Aorta (tissue), 5 donors: ENCODE measurements at regions not wholly inside any gene's neighbourhood (a gene's known extent, or its start where the extent isn't known, plus 50 kb on each side); places are given as distances from the start of the nearest gene placed in this dataset.

Experiments
- ATAC-seq: fragments of 200-7000 bp; cut with Tn5 transposase; one replicate; pipeline ENCODE4 v1.9.1; 2022; ENCODE audit warnings: moderate library complexity; ENCODE audit not compliant: low FRiP score
- DNase-seq, 2 donors: peaks; one replicate each; pipeline ENCODE4 v3.0.0-alpha.2; 2020
- H3K27ac ChIP-seq, 2 donors: one replicate each; pipeline ENCODE4 v1.5.1; 2013; ENCODE audit warnings: low read length in 2 of 2, mild to moderate bottlenecking in 2 of 2, moderate library complexity in 2 of 2, control low read depth in 1 of 2, inconsistent platforms in 1 of 2, low read depth in 1 of 2
- H3K27me3 ChIP-seq, 2 donors: one replicate each; pipeline ENCODE4 v1.6.1; 2013; ENCODE audit warnings: control low read depth in 1 of 2, low read length in 1 of 2, mild to moderate bottlenecking in 1 of 2, moderate library complexity in 1 of 2; ENCODE audit not compliant: insufficient read depth in 2 of 2, control insufficient read depth in 1 of 2
- H3K36me3 ChIP-seq, 2 donors: one replicate each; pipeline ENCODE4 v1.6.1; 2013; ENCODE audit warnings: control low read depth in 1 of 2, low read length in 1 of 2, mild to moderate bottlenecking in 1 of 2; ENCODE audit not compliant: insufficient read depth in 2 of 2, control insufficient read depth in 1 of 2
- H3K4me1 ChIP-seq, 2 donors: one replicate each; pipeline ENCODE4 v1.6.1; 2013; ENCODE audit warnings: low read length in 2 of 2, control low read depth in 1 of 2, mild to moderate bottlenecking in 1 of 2, moderate library complexity in 1 of 2; ENCODE audit not compliant: insufficient read depth in 2 of 2, control insufficient read depth in 1 of 2
- H3K4me3 ChIP-seq, 2 donors: one replicate each; pipeline ENCODE4 v1.5.1; 2013; ENCODE audit warnings: low read length in 2 of 2, control low read depth in 1 of 2, mild to moderate bottlenecking in 1 of 2
- H3K9me3 ChIP-seq: one replicate; pipeline ENCODE4 v1.6.1; 2013; ENCODE audit warnings: mild to moderate bottlenecking, low read length; ENCODE audit not compliant: control insufficient read depth
- WGBS, 2 donors: extraction: QIAGEN DNeasy Blood & Tissue Kit; methylation state at CpG; one replicate each; pipeline ENCODE4 v1.1.7; 2013; 5-methylcytosine and 5-hydroxymethylcytosine counted together
- intact Hi-C, 2 donors: fragments of 100-400 bp; cut with DNase I; formaldehyde crosslinking; loops; one replicate each; pipeline versions ENCODE4 v1.14.2 to v1.15.0; 2022
- donor health status: healthy with polysubstance abuse.
- donor health status: Bipolar disorder and iron deficiency.
- donor health status: DM: no; HTN: no; CAD: no.
- donor health status: DM: no; HTN: no; CAD: no.
- donor health status: DM: yes; HTN: yes; CAD: no.

- intact Hi-C loops, result no loop called here
- no peak overlapping the region for H3K4me3 ChIP-seq
- 55 to 72% methylated on average over 2 of the region's 2 CpGs for WGBS, 2 donors
Measured at GRCh38 chr3:118541796-118542195, 492.9 kb downstream of the IGSF11 start.

DNA sequence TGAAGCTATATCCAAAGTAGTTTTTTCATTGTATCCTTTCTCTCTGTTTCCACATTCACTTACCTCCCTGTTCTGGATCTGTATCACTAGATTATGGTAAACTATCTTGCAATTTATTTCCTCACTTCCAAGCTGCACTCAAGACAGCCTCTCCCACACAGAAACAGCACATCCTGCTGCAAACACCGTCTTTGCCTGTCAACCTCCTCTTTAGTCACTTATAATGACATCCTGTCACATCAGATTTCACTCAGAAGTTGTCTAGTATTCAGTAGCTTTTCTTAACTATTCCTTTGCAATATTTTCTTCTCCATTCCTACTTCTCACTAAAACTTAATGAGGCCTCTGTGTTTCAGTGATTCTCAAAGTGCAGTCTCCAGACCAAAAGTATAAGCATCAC, 490.8 kb downstream of the IGSF11 start:
- Histone ChIP-seq H3K36me3 (no peaks in the 10 kb centered on the region), H3K9me3 (no peaks in the 10 kb centered on the region), H3K27me3 (no peaks in the 10 kb centered on the region), H3K4me1 (no peaks in the 10 kb centered on the region), H3K4me3 (no peak overlapping the region), H3K27ac (no peak overlapping the region)
- intact Hi-C loops, result no loop called here
- DNase-seq (no peak), ATAC-seq (no peak)
- 28 to 32% methylated on average over 1 of the region's 1 CpG for WGBS, 2 donors

More at GRCh38 chr3:118541796-118542195, 492.9 kb downstream of the IGSF11 start:
- H3K27me3 ChIP-seq, result no peaks in the 10 kb centered on the region
- H3K36me3 ChIP-seq, result no peaks in the 10 kb centered on the region
- no peak for DNase-seq
- H3K9me3 ChIP-seq, result no peaks in the 10 kb centered on the region
- no peak overlapping the region for H3K27ac ChIP-seq
- no peak for ATAC-seq
- H3K4me1 ChIP-seq, result no peaks in the 10 kb centered on the region

GRCh38 chr3:118544458-118544857, 490.2 kb downstream of the IGSF11 start:
- DNase-seq (no peak), ATAC-seq (no peak)
- no peaks in the 10 kb centered on the region for H3K9me3 ChIP-seq
- no peak overlapping the region for H3K4me3 ChIP-seq
- intact Hi-C loops, result no loop called here
- 77% methylated on average over 5 of the region's 5 CpGs for WGBS, 2 donors
- H3K4me1 ChIP-seq, result no peaks in the 10 kb centered on the region
- no peaks in the 10 kb centered on the region for H3K36me3 ChIP-seq
- no peak overlapping the region for H3K27ac ChIP-seq
- H3K27me3 ChIP-seq, result no peaks in the 10 kb centered on the region

DNA sequence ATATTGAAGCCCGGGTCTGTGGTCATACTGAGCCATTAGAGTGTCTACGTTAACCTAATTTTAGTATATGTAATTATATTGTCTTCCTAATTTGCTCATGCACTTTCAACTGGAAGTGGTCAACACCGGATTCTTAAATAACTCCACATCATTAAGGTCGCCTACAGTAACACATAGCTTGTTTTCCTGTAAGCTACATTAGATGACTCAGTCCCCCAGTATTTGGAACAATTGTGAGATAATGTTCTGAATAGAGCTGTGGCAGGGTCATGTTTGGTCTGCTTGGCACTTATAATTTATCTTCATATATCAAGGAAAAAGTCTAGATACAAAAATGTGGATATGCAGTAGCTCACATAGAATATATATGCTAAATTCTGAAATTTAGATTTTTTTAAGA, 486.2 kb downstream of the IGSF11 start:
- no peak overlapping the region for H3K4me3 ChIP-seq
- WGBS, 2 donors, result 68 to 78% methylated on average over 4 of the region's 4 CpGs
- no peak overlapping the region for H3K27ac ChIP-seq
- no peaks in the 10 kb centered on the region for H3K4me1 ChIP-seq
- no peaks in the 10 kb centered on the region for H3K27me3 ChIP-seq
- intact Hi-C loops, result no loop called here
- DNase-seq (no peak), ATAC-seq (no peak)
- no peaks in the 10 kb centered on the region for H3K9me3 ChIP-seq
- no peaks in the 10 kb centered on the region for H3K36me3 ChIP-seq

- H3K27me3 ChIP-seq, result no peaks in the 10 kb centered on the region
- no peaks in the 10 kb centered on the region for H3K9me3 ChIP-seq
- no peak for ATAC-seq
- H3K4me1 ChIP-seq, result no peaks in the 10 kb centered on the region
- H3K27ac ChIP-seq, result no peak overlapping the region
- no peak overlapping the region for H3K4me3 ChIP-seq
- 6 to 20% methylated on average over 2 of the region's 2 CpGs for WGBS, 2 donors
- DNase-seq, result no peak
- no peaks in the 10 kb centered on the region for H3K36me3 ChIP-seq
- intact Hi-C loops, result no loop called here
Measured at GRCh38 chr3:118550122-118550521, 484.5 kb downstream of the IGSF11 start.

GRCh38 chr3:118550556-118550955, 484.1 kb downstream of the IGSF11 start:
- Histone ChIP-seq H3K4me3 (no peak overlapping the region), H3K27ac (no peak overlapping the region), H3K36me3 (no peaks in the 10 kb centered on the region), H3K27me3 (no peaks in the 10 kb centered on the region), H3K9me3 (no peaks in the 10 kb centered on the region), H3K4me1 (no peaks in the 10 kb centered on the region)
- ATAC-seq (no peak), DNase-seq (no peak)
- intact Hi-C loops, result no loop called here

GRCh38 chr3:118554148-118554838, 480.4 kb downstream of the IGSF11 start:
- no peak for DNase-seq
- H3K9me3 ChIP-seq, result no peaks in the 10 kb centered on the region
- no peak overlapping the region for H3K4me3 ChIP-seq
- no peaks in the 10 kb centered on the region for H3K4me1 ChIP-seq
- intact Hi-C loops, result no loop called here
- H3K36me3 ChIP-seq, result no peaks in the 10 kb centered on the region
- no peak for ATAC-seq
- no peaks in the 10 kb centered on the region for H3K27me3 ChIP-seq
- WGBS, 2 donors, result 78 to 81% methylated on average over 5 of the region's 5 CpGs
- H3K27ac ChIP-seq, result no peak overlapping the region

- intact Hi-C loops, result no loop called here
- DNase-seq, result no peak
Measured at GRCh38 chr3:118556983-118557382, 477.7 kb downstream of the IGSF11 start.

DNA sequence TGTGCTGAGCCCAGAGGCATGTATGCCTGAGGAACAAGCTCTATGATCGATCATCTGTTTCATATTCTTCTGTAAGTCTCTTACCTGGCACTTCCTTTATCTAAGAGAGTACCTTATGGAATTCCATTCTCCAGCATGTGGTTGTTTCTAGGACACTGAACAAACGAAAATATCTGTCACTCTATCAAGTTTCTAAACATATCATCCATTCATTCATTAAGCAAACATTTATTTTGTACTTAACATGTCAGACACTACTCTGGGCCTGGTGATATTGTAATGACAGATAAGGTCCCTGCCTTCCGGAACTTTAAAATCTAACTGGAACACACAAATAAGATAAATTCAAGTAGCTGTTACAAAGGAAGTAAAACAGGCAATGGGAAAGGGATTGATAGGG, 477.1 kb downstream of the IGSF11 start:
- no peaks in the 10 kb centered on the region for H3K9me3 ChIP-seq
- no peak overlapping the region for H3K27ac ChIP-seq
- intact Hi-C loops, result no loop called here
- ATAC-seq, result no peak
- 39 to 41% methylated on average over 3 of the region's 3 CpGs for WGBS, 2 donors
- no peaks in the 10 kb centered on the region for H3K27me3 ChIP-seq
- no peak overlapping the region for H3K4me3 ChIP-seq
- no peak for DNase-seq
- H3K36me3 ChIP-seq, result no peaks in the 10 kb centered on the region
- no peaks in the 10 kb centered on the region for H3K4me1 ChIP-seq

More at GRCh38 chr3:118556983-118557382, 477.7 kb downstream of the IGSF11 start:
- Histone ChIP-seq H3K27me3 (no peaks in the 10 kb centered on the region), H3K27ac (no peak overlapping the region), H3K4me3 (no peak overlapping the region), H3K9me3 (no peaks in the 10 kb centered on the region), H3K36me3 (no peaks in the 10 kb centered on the region), H3K4me1 (no peaks in the 10 kb centered on the region)
- ATAC-seq, result no peak
